ENCODE measurements at regions not wholly inside any gene's neighbourhood (a gene's known extent, or its start where the extent isn't known, plus 50 kb on each side); places are given as distances from the start of the nearest gene placed in this dataset.

DNA sequence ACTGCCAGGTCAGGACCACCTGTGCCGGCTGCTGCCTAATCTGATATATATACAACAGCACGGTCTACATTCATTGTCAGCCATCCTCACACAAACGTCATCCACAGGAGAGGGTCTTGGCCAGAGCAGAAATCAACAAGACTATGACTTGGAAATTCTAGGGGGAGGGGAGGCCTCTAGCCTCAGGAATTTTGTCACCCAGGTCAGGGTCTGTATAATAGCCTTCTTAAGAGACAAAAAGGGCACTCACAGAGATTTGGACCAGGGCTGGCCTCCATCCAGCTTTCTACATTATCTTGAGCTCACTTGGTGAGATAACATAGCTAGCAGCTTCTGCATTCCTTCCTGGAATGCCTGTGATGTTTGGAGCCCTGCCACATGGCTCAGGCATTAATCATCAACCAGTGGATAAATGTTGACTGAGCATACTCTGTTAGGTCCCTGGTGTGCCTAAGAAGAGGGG lies 50.4 kb upstream of the CTIF start:
- H3K4me3 ChIP-seq (ENCODE audit: low read depth, low read length) = no peak overlapping the region
- TF ChIP-seq, protein P1, sequence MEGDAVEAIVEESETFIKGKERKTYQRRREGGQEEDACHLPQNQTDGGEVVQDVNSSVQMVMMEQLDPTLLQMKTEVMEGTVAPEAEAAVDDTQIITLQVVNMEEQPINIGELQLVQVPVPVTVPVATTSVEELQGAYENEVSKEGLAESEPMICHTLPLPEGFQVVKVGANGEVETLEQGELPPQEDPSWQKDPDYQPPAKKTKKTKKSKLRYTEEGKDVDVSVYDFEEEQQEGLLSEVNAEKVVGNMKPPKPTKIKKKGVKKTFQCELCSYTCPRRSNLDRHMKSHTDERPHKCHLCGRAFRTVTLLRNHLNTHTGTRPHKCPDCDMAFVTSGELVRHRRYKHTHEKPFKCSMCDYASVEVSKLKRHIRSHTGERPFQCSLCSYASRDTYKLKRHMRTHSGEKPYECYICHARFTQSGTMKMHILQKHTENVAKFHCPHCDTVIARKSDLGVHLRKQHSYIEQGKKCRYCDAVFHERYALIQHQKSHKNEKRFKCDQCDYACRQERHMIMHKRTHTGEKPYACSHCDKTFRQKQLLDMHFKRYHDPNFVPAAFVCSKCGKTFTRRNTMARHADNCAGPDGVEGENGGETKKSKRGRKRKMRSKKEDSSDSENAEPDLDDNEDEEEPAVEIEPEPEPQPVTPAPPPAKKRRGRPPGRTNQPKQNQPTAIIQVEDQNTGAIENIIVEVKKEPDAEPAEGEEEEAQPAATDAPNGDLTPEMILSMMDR (IDR thresholded peaks at IDR 0.05; ENCODE audit: low read depth, low read length) = no peak

DNA sequence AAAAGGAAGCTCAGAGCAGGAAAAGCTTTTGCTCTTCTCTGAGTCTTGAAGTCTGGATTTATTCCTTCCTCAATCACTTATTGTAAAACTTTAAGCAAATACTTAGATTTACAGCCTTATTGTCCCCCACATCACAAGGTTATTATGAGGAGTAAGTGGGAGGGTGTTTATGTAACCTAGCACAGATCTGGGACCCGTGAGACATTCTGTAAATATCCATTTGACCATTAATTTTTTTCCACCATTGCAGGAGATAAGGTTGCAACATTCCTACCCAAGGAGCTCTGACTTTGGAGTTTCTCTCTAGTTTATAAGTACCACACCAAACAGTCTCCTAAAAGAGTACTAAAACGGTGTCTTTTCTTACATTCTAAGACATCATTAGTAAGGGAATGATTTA lies 52.1 kb upstream of the CTIF start:
- H3K4me3 ChIP-seq (ENCODE audit: low read depth, low read length) = no peak overlapping the region
- TF ChIP-seq, protein P1 (IDR thresholded peaks at IDR 0.05; ENCODE audit: low read depth, low read length) = no peak

DNA sequence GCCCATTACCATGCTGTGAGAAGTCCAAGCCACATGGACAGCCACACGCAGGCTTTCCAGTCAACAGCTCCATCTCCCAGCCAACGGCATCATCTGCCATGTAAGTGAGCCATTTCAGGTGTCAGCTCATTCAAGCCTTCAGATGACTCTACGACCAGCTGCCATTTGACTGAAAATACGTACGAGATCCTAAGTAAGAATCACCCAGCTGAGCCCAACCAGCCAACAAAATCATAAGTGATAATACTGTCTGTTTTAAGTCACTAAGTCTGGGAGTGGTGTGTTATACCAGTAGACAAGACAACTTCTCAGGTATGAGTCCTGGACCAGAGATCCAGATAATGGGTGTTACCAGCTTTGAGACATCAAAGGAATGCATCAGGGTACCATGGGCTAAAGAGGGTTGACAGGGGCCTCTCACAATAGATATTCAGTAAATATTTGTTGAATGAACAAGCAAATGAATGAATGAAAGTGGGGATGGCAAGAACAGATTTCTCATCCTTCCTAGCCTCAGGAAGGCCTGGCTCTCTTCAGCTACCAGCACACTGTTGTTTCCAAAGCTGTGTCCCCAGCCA lies 52.9 kb upstream of the CTIF start:
- H3K4me3 ChIP-seq (ENCODE audit: low read depth, low read length) = no peak overlapping the region
- TF ChIP-seq, protein P1 (IDR thresholded peaks at IDR 0.05; ENCODE audit: low read depth, low read length) = no peak

DNA sequence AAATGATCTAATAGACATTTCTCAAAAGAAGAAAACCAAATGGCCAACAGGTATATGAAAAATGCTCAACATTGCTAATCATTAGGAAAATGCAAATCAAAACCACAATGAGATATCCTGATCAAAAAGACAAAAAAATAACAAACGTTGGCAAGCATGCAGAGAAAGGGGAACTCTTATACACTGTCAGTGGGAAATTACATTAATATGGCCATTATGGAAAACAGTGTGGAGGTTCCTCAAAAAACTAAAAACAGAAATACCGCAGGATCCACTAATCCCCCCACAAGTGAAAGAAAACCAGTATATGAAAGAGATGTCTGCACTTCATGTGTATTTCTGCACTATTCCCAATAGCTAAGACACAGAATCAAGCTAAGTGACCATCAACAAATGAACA lies 57.7 kb upstream of the CTIF start:
- TF ChIP-seq, protein P1 (IDR thresholded peaks at IDR 0.05; ENCODE audit: low read depth, low read length) = no peak

DNA sequence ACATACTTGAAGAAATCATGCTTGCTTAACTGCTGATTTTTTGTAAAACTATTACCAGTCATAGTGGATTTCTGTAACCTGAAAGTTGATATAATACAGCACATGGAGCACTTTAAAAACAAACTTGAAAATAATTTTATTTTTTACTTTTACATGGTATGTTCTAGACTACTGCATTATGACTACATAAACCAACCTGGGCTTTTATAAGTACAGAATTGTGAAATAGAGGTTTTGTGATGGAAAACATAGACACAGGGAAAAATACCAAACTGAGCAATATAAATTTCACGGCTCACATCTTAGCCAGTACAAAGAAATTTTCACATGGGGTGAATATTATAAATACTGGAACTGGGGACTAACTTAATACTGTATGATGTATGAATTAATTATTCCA lies 59.3 kb upstream of the CTIF start:
- TF ChIP-seq, protein P1 (IDR thresholded peaks at IDR 0.05; ENCODE audit: low read depth, low read length) = no peak

More for the DNA sequence above, 57.7 kb upstream of the CTIF start:
- H3K4me3 ChIP-seq (ENCODE audit: low read depth, low read length) = no peak overlapping the region

DNA sequence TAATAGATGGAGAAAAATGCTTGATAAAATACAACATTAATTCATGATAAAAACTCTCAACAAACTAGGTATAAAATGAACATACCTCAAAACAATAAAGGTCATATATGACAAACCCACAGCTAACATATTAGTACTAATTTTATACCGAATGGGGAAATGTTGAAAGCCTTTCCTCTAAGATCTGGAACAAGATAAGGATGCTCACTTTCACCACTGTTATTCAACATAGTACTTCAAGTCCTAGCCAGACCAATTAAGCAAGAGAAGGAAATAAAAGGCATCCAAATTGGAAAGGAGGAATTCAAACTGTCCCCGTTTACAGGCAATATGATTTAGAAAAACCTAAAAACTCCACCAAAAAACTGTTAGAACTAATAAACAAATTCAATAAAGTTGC lies 61.5 kb upstream of the CTIF start:
- no peak overlapping the region for H3K4me3 ChIP-seq (ENCODE audit: low read depth, low read length)
- TF ChIP-seq, protein P1 (IDR thresholded peaks at IDR 0.05; ENCODE audit: low read depth, low read length) = no peak

More for the DNA sequence above, 59.3 kb upstream of the CTIF start:
- H3K4me3 ChIP-seq (ENCODE audit: low read depth, low read length) = no peak overlapping the region

DNA sequence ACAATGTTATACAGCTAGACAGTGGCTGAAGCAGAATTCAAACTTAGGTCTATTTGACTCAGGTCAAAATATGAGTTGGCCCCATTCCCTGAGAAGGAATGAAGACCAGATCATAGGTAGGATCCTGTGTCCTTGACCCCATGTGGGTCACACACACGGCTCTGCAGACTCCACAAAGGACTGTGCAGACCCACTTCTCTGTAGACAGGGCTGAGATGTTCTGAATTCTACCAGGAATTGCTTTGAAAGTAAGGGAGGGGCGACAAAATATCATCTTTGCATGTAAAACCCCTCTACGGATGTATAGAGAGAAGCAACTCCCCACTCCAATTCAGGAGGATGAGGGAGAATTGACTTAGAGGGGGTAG lies 62.3 kb upstream of the CTIF start:
- TF ChIP-seq, protein P1 (IDR thresholded peaks at IDR 0.05; ENCODE audit: low read depth, low read length) = no peak
- H3K4me3 ChIP-seq (ENCODE audit: low read depth, low read length) = no peak overlapping the region

Data from WI38 (cell line).